SH-SY5Y (cell line): ENCODE measurements at regions not wholly inside any gene's neighbourhood (a gene's known extent, or its start where the extent isn't known, plus 50 kb on each side); places are given as distances from the start of the nearest gene placed in this dataset.

Experiments
- GATA2 ChIP-seq: IDR thresholded peaks from 2 replicates; pipeline ENCODE4 v1.6.1; 2011; ENCODE audit warnings: mild to moderate bottlenecking, low read depth, low read length
- GATA3 ChIP-seq: IDR thresholded peaks from 2 replicates; pipeline ENCODE4 v1.6.1; 2011; ENCODE audit warnings: low read depth, mild to moderate bottlenecking, low read length, moderate library complexity

DNA sequence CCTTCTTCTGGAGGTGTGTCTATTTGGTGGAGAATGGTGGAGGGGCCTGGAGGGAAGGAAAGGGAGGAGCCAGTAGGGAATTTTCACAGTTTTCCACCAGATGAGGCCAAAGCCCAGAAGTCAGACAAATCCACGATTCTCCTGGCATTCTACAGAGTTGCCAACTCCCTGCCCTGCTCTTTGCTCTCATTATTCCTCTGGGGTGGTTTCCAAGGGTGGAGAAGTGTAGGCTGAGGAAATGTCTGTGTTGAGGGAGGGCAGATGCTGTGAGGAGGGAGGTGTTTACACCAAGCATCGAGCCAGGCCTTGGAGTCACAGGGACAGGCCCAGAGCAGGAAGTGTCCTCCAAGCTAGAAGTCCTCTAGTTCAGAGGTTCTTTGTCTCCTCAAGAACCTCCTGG lies 124.1 kb upstream of the LGALSL start:
- TF ChIP-seq GATA2 (no peak), GATA3 (no peak)
